Neuron (in vitro differentiated cells): ENCODE measurements at regions not wholly inside any gene's neighbourhood (a gene's known extent, or its start where the extent isn't known, plus 50 kb on each side); places are given as distances from the start of the nearest gene placed in this dataset.

ENCODE experiments used
- H2AFZ ChIP-seq: one replicate; pipeline ENCODE4 v1.6.1; 2013; ENCODE audit warnings: low read depth, mild to moderate bottlenecking, inconsistent platforms, low read length, moderate library complexity
- H3K27me3 ChIP-seq: one replicate; pipeline ENCODE4 v1.6.1; 2013; ENCODE audit warnings: low read length; ENCODE audit not compliant: insufficient read depth
- H3K36me3 ChIP-seq: one replicate; pipeline ENCODE4 v1.6.1; 2013; ENCODE audit warnings: low read length; ENCODE audit not compliant: insufficient read depth
- H3K4me1 ChIP-seq: one replicate; pipeline ENCODE4 v1.6.1; 2013; ENCODE audit warnings: low read length; ENCODE audit not compliant: insufficient read depth
- H3K4me3 ChIP-seq: 2 replicates; pipeline ENCODE4 v1.5.1; 2013; ENCODE audit warnings: mild to moderate bottlenecking, low read length, moderate library complexity
- H3K9me3 ChIP-seq: one replicate; pipeline ENCODE4 v1.6.1; 2013; ENCODE audit warnings: low read length

DNA sequence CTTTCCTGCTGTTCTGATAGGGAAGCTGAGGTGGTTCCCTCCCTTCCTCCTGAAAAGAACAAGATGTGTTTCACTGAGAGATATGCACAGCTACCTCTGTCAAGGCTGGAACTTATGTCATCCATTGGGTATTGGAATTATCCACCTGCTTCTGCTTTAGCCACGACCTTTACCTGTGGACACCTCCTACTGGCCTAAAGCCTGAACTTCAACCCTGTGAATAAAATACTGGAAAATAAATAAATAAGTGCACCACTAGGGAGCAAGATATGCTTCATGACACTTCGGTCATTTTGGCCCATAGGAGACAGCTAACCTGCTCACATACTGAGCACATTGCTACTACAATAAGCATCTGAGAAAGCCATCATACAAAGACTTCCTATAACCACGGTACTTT lies 419.9 kb upstream of the NWD2 start:
- Histone ChIP-seq H3K36me3 (no peaks in the 10 kb centered on the region), H3K4me1 (no peaks in the 10 kb centered on the region), H3K27me3 (no peaks in the 10 kb centered on the region)

GRCh38 chr4:36835246-36835645 lies 409.3 kb upstream of the NWD2 start:
- no peaks in the 10 kb centered on the region for H3K27me3 ChIP-seq
- H3K4me3 ChIP-seq, result no peak overlapping the region

More for the DNA sequence above, 419.9 kb upstream of the NWD2 start:
- no peak overlapping the region for H3K4me3 ChIP-seq
- no peak overlapping the region for H2AFZ ChIP-seq
- no peaks in the 10 kb centered on the region for H3K9me3 ChIP-seq

DNA sequence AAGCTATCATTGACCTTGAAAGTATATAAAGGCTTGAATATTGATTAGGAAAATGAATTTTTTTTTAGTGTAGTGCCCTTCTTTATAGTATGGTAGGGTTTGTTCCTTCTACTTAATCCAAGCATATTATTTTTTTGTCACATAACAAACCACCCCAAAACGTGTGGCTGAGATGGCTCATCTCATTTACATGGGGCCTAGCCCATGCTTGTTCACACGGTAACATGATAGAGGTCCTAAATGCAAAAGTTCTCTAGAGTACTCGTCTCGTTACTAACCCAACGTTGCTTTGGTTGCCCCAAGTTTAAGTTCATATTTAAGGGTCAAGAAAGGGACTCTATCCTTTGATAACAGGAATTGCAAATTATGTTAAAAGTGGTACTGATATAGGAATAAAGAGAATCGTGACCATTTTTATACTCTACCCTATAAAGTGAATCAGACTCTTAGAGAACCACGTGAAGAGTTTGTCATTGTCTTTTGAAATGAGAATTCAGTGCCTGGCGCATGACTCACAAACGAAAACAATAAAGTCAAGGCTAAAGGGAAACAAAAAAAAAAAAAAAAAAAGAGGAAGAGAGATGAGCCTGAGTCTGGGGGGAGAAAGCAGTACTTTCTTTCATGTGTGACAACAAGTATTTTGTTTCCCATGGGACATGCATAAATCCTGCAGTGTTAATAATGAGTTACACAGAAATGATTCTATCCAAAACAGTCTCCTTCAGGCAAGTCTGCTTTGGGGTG lies 402.8 kb upstream of the NWD2 start:
- Histone ChIP-seq H2AFZ (no peak overlapping the region), H3K4me1 (no peaks in the 10 kb centered on the region), H3K4me3 (no peak overlapping the region), H3K9me3 (no peaks in the 10 kb centered on the region), H3K36me3 (no peaks in the 10 kb centered on the region), H3K27me3 (no peaks in the 10 kb centered on the region)

More at GRCh38 chr4:36835246-36835645, 409.3 kb upstream of the NWD2 start:
- Histone ChIP-seq H3K4me1 (no peaks in the 10 kb centered on the region), H2AFZ (no peak overlapping the region), H3K36me3 (no peaks in the 10 kb centered on the region), H3K9me3 (no peaks in the 10 kb centered on the region)

DNA sequence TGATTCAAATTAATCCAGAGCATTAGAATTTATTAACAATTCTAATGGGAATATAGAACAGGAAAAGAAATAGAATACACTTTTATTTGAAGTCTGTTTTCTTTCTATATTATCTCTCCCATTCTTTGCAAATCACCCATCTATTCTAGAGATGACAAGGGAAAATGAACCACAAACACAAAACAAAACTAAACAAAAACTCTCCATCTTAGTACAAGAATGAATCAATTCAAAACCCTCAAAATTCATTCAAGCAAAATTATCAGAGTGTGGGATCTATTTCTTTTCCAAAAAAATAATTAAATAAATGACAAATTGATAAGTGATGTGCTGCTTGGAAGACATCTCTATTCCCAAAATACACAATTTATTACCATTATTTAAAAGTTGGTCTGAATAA lies 400.1 kb upstream of the NWD2 start:
- no peaks in the 10 kb centered on the region for H3K9me3 ChIP-seq
- H3K36me3 ChIP-seq, result no peaks in the 10 kb centered on the region
- no peaks in the 10 kb centered on the region for H3K4me1 ChIP-seq
- no peak overlapping the region for H3K4me3 ChIP-seq
- no peaks in the 10 kb centered on the region for H3K27me3 ChIP-seq
- H2AFZ ChIP-seq, result no peak overlapping the region

DNA sequence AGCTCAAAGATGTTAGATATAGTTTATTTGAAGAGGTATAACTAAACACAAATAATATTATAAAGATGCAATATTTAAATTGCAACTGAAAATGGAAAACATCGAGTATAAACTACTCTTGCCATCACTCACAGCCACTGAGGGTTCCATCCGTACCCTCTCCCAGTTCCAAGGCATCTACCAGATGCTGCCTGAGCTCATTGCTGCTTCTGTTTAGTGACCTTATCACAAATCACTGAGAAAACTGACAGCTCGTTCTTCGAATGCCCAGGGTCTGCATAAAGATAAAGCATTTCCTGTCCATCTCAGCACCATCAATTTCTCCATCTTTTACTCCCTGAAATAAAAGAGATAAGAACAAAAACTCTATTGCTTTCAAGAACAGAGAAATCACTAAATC lies 391.7 kb upstream of the NWD2 start:
- H3K9me3 ChIP-seq, result no peaks in the 10 kb centered on the region
- no peaks in the 10 kb centered on the region for H3K27me3 ChIP-seq
- H3K36me3 ChIP-seq, result no peaks in the 10 kb centered on the region
- H3K4me3 ChIP-seq, result no peak overlapping the region
- no peak overlapping the region for H2AFZ ChIP-seq
- H3K4me1 ChIP-seq, result no peaks in the 10 kb centered on the region

DNA sequence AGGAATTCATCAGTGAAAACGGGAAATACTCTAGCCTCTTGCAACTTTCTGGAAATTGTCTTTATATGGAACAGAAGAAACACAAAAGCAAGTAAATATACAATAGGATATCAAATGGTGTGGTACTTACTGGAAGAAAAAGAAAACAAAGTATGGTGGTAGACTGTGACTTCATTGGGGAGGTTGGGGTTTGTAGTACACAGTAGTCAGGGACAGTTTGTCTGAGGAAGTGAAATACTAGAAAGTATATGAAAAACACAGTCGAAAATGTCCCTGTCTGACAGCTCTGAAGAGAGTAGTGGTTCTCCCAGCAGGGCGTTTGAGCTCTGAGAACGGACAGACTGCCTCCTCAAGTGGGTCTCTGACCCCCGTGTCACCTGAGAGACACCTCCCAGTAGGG lies 390.0 kb upstream of the NWD2 start:
- H2AFZ ChIP-seq, result no peak overlapping the region
- H3K27me3 ChIP-seq, result no peaks in the 10 kb centered on the region
- H3K4me1 ChIP-seq, result no peaks in the 10 kb centered on the region
- H3K9me3 ChIP-seq, result no peaks in the 10 kb centered on the region
- no peak overlapping the region for H3K4me3 ChIP-seq
- no peaks in the 10 kb centered on the region for H3K36me3 ChIP-seq

DNA sequence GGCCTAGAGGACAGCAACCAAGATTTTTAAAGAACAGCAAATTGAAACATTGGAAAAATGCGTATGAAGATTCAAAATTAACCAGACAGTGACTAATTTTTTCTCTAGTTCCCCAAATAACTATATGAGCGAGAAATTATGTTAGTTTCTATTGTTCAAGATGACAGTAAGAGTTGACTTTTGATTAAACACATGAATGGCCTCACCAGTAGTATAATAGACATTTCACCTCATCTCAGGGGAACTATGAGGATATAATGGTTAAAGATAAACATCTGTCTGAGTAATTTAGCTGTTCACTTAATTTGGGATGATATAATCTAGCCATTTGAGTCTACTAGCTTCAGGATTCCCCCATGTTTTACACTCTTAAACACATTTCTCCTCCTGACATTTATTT lies 380.9 kb upstream of the NWD2 start:
- H3K9me3 ChIP-seq, result no peaks in the 10 kb centered on the region
- H3K4me3 ChIP-seq, result no peak overlapping the region
- H3K36me3 ChIP-seq, result no peaks in the 10 kb centered on the region
- H3K4me1 ChIP-seq, result no peaks in the 10 kb centered on the region
- H2AFZ ChIP-seq, result no peak overlapping the region
- no peaks in the 10 kb centered on the region for H3K27me3 ChIP-seq

- Histone ChIP-seq H3K4me3 (no peak overlapping the region), H2AFZ (no peak overlapping the region), H3K4me1 (no peaks in the 10 kb centered on the region), H3K9me3 (no peaks in the 10 kb centered on the region), H3K27me3 (no peaks in the 10 kb centered on the region), H3K36me3 (no peaks in the 10 kb centered on the region)
Measured at GRCh38 chr4:36870121-36870520, 374.4 kb upstream of the NWD2 start.

DNA sequence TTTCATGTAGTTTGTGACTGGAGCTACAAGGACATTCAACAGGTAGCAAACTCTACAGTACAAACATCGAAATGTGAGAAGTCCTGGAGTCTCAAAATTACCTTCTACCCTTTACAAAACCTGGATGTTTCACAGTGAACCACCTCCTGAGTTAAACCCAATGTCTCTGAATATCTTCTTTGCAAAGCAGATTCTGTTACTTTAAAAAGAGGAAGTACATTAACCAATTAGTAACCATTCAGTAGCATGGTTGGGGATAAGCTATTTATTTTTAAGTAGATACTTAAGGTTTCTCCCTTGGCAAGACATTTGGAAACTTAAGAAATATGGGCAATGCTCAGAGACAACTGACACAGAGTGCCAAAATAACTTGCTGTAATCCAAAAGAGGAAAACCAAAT lies 371.9 kb upstream of the NWD2 start:
- Histone ChIP-seq H3K36me3 (no peaks in the 10 kb centered on the region), H2AFZ (no peak overlapping the region), H3K9me3 (no peaks in the 10 kb centered on the region), H3K27me3 (no peaks in the 10 kb centered on the region), H3K4me1 (no peaks in the 10 kb centered on the region), H3K4me3 (no peak overlapping the region)

DNA sequence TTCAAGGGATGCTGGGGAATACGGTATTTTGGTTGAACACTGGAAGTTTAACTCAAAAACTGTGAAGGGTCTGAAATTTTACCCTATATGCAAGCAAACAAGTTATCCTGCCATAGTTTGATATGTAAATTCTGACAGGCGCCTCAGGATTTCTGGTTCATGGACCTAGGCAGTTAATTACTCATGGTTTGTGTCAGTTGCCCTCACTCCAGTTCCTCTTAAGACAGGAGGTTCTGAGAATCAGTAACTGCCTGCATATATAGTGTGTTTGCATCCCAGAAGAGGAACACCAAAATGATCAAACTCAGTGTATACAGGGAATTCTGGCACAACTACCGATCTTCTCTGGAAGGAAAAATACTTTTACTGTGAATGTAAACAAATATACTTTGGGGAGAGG lies 360.4 kb upstream of the NWD2 start:
- no peaks in the 10 kb centered on the region for H3K27me3 ChIP-seq
- H2AFZ ChIP-seq, result no peak overlapping the region
- H3K36me3 ChIP-seq, result no peaks in the 10 kb centered on the region
- no peaks in the 10 kb centered on the region for H3K4me1 ChIP-seq
- H3K4me3 ChIP-seq, result no peak overlapping the region
- H3K9me3 ChIP-seq, result no peaks in the 10 kb centered on the region

DNA sequence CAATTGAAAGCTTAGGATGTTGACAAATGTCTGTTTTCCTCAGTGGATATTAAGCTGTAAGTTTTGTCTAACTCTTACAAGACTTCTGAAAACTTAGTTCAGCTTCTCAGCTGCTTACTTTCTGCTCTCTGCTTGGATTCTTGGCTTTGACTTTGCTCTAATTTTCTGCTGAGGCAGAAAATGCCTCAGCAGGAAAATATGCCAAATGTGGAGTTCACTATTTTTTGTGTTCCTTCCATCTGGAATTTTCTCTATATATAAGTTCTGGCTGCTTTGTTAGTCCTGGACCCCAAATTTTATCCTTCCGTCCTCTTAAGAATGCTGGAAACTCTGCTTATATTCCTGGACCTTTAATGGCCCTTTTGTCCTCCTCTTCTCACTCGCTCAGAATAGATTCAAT lies 352.6 kb upstream of the NWD2 start:
- no peaks in the 10 kb centered on the region for H3K9me3 ChIP-seq
- H3K4me3 ChIP-seq, result no peak overlapping the region
- no peaks in the 10 kb centered on the region for H3K4me1 ChIP-seq
- no peak overlapping the region for H2AFZ ChIP-seq
- no peaks in the 10 kb centered on the region for H3K36me3 ChIP-seq
- no peaks in the 10 kb centered on the region for H3K27me3 ChIP-seq

- Histone ChIP-seq H3K36me3 (no peaks in the 10 kb centered on the region), H3K4me3 (no peak overlapping the region), H3K27me3 (no peaks in the 10 kb centered on the region), H2AFZ (no peak overlapping the region), H3K9me3 (no peaks in the 10 kb centered on the region), H3K4me1 (no peaks in the 10 kb centered on the region)
Measured at GRCh38 chr4:36900446-36900987, 344.0 kb upstream of the NWD2 start.

GRCh38 chr4:36904823-36905222 lies 339.7 kb upstream of the NWD2 start:
- H2AFZ ChIP-seq, result no peak overlapping the region
- H3K9me3 ChIP-seq, result no peaks in the 10 kb centered on the region
- no peaks in the 10 kb centered on the region for H3K4me1 ChIP-seq
- no peaks in the 10 kb centered on the region for H3K27me3 ChIP-seq
- no peaks in the 10 kb centered on the region for H3K36me3 ChIP-seq
- H3K4me3 ChIP-seq, result no peak overlapping the region

GRCh38 chr4:36914106-36914505 lies 330.4 kb upstream of the NWD2 start:
- Histone ChIP-seq H3K4me3 (no peak overlapping the region), H3K27me3 (no peaks in the 10 kb centered on the region), H3K4me1 (no peaks in the 10 kb centered on the region), H2AFZ (no peak overlapping the region), H3K9me3 (no peaks in the 10 kb centered on the region), H3K36me3 (no peaks in the 10 kb centered on the region)
